ENCODE measurements at regions not wholly inside any gene's neighbourhood (a gene's known extent, or its start where the extent isn't known, plus 50 kb on each side); places are given as distances from the start of the nearest gene placed in this dataset.
"Not testable (repeated sequence)": the region's sequence is repeated elsewhere in the genome, so short reads cannot be mapped to it uniquely, and the experiment has no call there.

DNA sequence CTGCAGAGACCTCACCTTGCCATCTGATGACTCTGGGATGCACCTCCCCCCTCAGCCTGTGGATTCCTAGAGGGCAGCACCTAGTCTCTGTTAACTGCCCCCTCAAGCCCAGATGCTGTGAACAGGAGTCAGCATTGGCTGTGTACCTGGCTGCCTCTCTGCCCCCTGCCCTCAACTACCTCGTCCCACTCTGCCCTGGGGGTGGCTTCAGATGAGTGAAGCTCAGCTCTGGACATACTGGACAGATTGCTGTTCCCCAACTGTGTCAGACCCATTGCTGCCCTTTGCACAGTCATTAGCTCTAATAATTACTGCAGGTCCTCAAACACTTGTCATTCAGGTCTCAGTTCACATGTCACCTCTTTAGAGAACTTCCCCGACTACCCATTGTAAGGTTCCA lies 182.1 kb upstream of the TSHZ3 start:
- no peak for DNase-seq

DNA sequence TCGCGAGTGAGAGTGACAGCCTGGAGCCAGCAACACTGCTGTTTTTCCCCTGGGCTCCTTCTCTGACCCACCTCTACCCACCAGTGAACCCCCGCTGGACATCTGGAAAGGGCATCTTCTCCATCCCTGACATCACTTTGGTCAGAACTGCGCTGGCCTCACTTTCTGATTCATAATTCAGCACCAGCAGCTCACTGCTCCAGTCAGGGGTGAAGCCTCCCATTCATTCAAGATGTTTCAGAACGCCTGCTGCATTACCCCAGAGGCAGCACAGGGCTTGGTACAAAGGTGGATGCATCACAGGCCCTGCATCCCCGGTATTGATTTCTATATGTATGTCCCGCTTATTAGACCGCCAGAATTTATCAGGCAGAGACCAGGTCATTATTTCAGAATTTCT lies 182.8 kb upstream of the TSHZ3 start:
- DNase-seq: no peak

DNA sequence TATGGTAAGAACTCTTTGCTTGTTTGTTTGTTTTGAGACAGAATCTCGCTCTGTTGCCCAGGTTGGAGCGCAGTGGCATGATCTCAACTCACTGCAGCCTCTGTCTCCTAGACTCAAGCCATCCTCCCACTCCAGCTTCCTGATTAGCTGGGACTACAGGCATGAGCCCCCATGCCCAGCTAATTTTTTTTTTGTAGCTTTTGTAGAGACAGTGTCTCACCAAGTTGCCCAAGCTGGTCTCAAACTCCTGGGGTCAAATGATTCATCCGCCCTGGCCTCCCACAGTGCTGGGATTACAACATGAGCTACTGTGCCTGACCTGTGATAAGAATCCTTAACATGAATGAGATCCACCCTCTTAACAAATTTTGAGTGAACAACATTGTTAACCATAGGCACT lies 183.9 kb upstream of the TSHZ3 start:
- DNase-seq: no peak

DNA sequence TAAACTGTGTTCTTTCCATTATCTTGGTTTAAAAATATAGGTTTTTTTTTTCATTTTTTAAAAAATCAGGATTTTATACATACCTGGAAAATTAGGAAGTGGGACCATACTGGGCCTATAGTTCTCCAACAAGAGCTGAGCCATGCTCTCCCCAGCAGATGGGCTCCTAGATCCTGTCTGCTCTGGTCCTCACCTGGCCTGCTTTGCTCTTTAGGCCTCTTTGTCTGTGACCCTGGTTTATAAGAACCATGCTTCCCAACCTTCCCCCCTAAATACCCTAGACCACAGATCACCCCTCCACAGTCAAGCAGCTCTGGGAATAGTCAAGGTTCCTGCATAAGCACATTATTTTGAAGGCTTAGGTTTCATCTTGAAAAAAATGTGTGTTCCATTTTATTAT lies 185.0 kb upstream of the TSHZ3 start:
- no peak for DNase-seq

DNA sequence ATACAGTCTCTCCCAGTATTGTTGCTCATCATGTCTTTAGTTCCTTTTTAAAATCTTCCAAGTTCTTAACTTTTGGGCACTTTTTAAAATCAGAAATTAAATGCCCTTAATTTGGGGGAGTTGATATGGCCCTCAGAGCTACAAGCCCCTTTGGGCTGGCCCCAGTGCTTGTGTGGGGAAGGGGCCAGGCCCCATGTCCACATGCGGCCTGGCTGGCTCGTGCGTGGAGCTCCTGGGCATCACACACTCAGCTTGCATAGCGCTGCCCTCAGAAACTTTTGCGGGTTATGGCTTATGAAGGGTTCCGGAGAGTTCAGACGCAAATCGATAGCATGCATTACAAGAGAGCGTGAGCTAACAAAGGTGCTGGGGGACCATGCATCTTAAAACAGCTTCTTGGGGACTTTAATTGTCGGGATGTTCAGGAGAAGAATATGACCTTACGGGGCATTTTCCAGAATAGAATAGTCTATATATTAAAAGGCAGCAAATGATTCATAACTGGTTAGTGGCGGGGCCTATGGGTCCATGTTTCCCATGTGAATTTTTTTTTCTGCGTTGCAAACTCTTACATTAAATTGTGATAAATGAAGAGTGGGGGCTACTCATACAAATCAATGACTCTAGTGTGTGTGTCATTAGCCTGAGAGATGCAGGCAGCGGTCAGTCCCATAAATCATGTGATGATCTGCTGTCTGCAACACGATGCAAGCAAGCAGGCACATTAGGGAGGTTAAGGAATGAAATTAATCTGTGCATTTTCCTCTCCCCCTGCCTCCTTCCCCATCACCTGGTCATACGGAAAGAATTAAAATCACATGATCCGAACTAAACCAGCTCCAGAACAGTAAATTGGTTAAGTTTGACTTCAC lies 185.8 kb upstream of the TSHZ3 start:
- no peak for DNase-seq

DNA sequence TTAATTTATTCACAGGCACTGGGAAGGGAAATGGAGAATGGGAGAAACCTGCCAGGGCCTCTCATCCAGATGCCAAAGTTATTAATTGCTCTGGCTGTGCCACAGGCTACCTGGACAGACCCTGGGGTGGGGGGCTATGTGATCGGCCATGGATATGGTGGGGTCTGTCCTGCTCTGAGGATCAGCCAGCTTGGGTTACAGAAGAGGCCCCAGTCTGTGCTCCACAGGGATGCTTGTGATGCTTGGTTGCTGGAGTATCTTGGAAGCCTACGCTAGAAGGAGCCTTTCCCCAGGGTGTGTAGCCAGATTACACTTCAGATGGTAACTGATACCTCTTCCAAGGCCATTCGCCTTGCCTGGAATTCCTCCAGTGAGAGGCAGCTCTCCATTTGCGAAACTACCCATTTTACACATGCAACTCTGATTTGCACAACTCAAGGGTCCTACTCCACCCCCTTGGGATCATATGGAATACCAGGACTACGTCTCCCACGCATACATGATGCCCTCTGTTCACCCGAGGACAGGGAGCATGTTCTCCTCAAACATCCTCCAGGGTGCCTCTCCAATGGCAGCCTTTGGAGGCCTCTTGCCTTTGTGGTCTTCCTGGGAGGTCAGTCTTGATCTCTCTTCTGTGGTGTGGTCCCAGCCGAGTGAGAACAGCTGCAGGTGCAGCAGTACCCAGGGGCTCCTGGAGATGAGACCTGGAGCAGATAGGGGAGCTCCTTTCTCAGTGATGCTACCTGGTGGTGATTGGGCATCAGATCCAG lies 186.6 kb upstream of the TSHZ3 start:
- DNase-seq: no peak

DNA sequence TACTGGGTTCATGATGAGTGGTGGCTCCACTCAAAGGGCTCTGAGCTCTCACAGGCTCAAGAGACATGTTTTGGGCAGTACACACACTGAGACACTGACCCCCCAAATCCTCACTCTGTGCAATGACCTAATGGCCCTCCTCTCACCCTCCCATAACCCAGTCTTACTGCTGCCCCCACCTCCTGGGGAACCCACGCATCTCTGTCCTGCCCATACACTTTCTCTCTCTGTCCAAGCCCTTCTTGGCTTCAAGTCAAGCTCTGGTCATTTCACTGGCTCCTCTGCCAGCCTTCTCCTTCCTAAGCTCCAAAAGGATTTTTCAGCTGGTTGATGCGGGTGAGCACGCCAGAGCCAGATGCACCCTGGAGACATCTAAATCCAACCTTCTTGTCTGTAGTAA lies 187.9 kb upstream of the TSHZ3 start:
- no peak for DNase-seq

DNA sequence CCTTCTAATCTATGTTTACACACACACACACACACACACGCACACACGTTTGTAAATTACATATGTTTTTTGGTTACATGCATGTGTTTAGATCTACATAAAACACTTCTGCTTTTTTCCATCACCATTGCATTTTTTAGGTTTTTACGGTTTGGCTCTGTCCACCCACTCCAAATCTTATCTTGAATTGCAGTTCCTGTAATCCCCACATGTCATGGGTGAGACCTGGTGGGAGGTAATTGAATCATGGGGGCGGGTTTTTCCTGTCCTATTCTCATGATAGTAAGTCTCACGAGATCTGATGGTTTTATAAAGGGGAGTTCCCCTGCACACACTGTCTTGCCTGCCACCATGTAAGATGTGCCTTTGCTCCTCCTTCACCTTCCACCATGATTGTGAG lies 188.7 kb upstream of the TSHZ3 start:
- DNase-seq: not testable (repeated sequence)

DNA sequence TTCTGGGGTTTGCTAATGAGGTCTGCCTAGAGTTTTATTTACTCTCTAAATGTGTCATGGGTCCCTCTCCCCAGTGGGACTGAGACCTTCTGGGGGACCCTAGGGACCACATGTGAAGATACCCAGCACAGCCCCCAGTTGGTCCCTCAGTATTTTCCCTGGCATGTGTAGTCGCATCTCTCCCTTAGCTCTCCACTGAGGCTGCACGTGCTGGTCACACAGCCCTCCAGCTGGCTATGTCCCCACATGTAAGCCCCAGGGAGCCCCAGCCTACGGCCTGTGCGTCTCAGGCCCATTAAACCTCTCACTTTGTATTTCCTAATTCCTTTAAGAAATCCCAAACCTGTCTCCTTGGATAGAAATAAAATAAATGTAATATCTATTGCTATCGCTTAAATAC lies 189.6 kb upstream of the TSHZ3 start:
- DNase-seq: no peak

DNA sequence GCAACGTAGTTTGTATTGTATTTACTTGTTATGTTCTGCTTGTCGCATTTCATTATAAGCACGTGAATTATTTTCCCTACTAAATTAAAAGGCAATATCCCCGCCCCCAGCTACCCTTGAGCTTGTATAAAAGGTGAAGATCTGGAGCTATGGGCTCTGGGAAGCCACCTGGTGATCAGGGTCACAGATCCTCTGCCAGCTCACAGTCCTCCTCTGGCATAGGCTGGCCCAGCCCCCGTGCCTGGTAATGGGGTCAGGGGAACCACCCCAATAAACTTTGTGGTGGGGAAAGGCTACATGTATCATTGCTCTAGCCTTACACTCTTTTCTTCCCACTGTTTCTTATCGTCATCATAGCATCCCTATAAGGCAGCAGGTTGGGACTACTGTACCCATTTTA lies 190.2 kb upstream of the TSHZ3 start:
- DNase-seq: no peak

DNA sequence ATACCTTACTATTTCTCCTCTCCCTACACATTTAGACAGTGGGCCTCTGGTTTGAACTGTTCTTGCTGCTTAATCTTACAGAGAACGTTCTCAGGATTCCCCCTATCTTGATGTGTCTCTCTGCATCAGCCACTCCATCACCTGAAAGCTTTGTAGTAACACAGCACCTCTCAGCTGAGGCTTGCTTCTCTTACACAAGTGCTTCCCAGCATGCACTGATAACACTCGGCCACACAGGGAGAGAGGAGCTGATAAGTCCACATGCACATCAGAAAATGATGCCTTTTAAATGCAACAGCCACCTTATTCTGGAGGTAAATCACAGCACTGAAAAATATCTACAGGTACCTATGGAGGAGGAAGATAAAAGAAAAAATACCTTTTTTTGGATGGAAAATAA lies 192.2 kb upstream of the TSHZ3 start:
- no peak for DNase-seq

DNA sequence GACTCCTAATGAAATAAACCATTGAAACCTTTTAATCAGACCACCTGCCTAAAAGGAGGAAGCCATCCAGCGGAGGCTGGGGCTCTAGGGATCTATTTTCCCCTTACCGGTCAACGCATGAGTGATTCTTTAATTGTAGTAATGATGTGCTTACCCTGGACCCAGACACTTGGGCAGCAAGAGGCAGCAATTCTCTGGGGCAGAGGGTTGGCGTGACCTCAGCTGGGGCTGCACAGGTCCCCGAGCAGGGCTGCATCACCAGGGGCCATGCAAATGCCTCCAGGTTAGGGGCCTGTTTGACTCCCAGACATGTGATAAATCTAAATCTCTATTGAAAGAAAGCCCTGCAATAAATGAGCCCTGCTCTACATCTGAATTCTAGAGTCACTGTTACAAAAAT lies 194.2 kb upstream of the TSHZ3 start:
- DNase-seq: no peak

DNA sequence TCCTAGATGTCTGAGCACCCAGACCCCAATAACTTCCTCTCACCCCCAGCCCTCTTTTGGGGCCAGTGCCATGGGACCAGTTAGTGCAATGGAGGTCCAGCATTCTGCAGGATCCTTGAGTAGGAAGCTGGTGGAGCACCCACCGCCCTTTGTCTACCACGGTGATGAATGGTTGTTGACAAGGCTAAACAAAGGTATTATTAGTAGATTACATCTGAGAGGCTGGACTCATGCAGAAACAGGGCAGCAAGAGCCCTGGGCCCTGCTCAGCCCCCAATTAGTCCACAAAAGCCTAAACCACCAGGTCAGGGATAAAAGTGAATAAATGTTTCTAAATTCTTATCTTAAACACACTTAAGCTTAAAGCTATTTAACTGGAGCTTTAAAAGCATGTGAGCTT lies 196.5 kb upstream of the TSHZ3 start:
- no peak for DNase-seq

DNA sequence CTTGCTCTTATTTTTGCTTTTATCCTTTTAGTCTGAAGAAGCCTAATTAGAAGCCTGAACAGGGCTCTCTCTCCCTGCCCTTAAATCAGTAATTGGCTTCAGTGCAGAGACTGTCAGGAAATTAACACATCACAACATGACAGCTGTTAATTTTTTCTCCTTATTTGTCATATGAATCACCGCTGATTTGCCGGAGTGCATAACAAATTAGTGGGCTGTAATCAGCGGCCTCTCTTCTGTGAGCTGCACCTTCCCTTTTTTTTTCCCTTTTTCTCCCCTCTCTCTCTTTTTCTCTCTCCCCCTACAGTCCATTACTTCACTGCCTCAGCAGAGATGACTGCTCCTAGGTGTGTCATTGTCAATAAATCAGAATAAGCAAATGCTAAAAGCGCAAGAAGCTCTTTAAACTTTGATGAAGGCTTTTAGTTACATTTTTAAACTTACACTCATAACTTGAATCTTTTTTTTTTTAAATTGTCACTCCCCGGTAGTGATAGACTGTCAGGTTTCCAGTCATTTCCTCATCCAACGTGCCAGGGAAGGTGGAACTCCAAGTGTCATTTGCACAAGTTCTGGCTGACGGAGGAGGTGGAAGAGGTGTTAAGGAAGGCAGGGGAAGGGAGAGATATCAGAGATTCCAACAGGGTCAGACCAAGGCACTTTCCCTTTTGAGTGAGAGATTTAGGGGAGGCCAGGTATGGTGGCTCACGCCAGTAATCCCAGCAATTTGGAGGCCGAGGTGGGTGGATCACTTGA lies 197.1 kb upstream of the TSHZ3 start:
- no peak for DNase-seq

DNA sequence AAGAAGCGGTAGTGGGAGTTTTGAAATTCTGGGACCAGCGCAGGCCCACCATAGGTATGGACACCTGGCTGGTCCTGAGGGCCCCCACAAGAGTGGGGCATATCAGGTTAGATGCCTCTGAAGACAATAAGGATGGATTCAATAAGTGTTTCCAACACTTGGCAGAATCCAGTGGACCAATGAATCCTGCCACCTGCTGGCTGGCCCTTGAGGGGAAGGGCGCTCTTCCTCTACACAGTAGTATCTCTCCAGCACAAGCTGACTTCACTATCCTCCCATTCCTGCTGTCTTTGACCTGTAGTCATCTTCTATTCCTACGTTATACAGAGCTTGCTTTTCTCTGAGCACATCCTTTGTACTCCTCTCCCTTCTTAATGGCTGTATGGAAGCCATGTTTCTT lies 199.7 kb upstream of the TSHZ3 start:
- DNase-seq: no peak

DNA sequence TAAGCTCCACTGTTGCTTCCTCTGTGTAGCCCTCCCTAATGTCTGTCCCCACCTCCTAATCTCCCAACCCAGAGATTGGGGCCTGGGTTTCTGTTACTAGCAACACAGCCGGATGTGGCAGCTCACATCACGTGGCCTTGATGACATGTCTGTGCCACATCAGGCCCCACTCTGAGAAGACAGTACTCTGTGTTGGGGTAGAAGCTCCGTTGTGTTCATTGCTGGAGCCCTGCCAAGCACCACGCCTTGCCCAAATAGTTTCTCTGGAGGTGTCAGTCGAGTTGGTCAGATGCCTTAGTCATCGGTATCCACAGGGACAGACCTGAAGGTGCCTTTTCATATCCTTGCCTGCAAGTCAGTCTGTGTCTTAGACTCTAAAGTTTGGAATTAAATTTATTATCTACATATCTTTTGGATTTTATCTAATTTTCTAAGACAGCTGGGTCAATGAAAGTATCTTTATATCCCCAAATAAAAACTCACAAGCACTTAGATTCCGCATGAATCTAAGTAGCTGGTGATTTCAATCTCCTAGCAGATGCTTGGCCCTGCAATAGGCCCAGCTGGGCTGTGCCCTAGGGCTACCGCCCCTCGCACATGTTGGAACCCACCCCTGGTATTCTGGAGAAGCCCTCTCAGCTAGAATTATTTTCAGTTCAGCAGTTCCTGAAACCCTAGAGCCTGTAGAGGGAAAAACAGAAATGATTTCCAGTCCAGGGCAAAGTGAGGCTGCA lies 204.0 kb upstream of the TSHZ3 start:
- no peak for DNase-seq

DNA sequence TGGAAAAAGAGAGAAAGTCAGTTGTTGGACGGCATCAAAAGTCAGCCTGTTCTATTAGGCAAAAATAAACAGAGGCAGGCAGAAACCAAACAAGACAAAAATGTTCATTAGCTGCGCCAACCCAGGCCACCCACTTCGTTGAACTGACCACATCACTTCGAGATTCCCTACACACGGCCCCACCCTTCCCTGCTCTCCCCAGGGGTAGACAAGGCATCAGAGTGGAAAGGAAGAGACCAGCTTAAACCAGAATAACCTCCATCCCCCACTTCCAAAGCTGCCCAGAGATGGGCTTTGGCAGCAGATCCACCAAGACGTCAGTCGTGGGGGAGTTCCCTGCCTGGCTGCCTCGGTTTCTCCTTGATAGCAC lies 204.6 kb upstream of the TSHZ3 start:
- DNase-seq: no peak

DNA sequence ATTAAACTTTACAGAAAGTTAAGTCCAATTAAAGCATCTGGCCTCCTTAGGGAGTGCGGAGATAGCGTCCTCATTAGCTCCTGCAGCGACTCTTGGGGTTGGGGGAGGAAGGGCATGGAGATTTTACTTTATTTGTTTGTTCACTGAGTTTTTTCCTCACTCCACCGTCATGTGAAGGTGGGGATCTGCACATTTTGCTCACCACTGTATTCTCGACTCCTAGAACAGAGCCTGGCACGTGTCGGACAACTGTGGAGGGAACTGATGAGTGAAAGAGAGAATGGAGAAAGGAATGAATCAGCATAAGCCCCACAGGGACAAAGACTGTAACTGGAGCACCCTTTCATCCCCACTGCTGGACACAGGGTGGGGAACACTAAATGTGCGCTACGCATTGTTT lies 205.1 kb upstream of the TSHZ3 start:
- DNase-seq: no peak

DNA sequence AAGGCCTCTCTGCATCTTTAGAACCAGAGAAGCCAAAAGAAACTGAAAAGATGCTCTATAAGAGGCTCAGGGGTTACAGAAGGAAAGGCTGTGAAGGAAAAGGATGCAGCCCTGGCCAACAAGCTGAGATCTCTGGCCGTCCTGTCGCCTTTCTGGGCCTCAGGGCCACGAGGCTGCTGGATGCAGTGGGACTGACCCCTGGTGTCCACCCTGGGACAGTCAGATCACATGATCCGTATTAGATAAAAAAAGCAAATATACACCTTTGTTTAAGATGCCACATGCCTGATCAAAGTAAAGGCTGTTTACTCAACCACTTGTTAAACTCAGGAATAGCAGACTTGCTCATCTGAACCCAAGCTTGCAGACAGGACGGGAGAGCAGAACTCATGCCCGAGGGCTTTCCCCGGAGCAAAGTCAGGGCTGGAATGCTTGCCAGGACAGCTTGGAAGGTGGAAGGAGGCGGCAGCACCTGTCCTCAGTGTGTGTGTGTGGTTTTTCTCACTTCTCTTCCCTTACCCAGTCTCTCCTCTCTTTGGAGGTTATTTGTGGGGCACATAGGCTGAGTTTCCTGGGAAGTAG lies 206.5 kb upstream of the TSHZ3 start:
- no peak for DNase-seq

DNA sequence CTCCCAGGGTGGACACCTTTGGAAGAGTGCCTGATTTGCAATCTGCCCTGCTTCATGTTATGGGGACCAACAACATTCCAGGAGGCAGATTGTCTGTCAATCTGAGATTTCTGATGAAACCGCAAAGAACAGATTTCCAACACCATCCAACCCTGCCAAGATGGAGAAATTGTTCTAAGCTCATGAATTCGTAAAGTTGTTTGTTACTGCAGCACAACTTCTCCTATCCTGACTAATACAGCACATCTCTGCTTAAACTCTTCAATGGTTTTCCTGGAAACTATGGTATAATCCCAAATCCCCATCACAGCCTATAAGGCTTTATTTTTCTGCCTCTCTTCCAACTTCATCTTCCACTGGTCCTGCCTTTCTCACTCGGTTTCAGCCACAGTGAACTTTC lies 210.3 kb upstream of the TSHZ3 start:
- no peak for DNase-seq

DNA sequence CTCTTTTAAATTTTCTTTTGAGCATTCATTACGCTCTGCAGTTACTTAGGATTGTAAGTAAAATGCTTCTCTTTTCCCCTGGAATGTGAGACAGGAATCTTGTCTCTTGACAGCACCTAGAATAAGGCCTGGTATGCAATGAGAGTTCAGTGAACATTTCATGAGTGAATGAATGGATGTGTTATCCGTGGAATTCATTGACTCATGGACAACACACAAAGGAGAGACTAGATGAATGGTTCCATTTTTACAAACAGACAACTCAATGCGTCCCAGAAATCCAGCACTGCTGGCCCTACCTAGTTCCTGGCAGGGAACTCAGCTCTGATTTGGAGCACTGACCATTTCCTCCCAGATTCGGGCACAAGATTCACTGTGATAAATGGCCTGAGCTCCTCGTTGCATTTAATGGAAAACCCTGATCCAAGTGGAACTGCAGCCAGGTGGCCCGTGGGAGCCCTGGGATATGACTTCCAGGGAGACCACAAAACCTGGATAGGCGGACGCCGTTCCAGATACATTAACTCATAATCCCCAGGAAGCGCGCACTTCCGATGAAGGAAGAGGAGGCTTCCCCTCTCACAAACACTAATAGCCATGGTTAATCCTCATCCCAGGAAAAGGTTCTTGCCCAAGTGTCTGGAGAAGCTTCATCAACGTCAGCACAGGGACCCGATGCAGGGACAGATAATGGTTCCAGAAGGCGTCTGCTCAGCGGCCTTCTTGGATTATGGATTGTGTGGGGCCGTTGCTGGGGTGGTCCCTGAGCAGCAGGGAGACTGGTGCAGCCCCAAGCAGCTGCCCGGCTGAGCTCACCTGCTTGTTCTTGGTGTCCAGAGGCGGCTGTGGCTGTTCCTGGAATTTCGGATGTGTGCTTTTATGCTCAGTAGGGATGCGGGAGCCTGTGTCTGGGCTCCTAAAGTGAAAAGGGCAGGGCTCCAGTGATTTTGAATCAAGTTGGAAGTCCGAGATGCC lies 211.1 kb upstream of the TSHZ3 start:
- no peak for DNase-seq
